HG03432 (cell line): ENCODE measurements at regions not wholly inside any gene's neighbourhood (a gene's known extent, or its start where the extent isn't known, plus 50 kb on each side); places are given as distances from the start of the nearest gene placed in this dataset.

Source experiments
- ATAC-seq: cut with Tn5 transposase; IDR thresholded peaks from one replicate; pipeline ENCODE4 v1.9.1; 2021; ENCODE audit warnings: mild to moderate bottlenecking, moderate library complexity; ENCODE audit not compliant: unreplicated experiment

- no peak for ATAC-seq
Measured at GRCh38 chr7:47047384-47047783, 534.5 kb downstream of the TNS3 start.

- no peak for ATAC-seq
Measured at GRCh38 chr7:47046949-47047348, 535.0 kb downstream of the TNS3 start.

GRCh38 chr7:47045207-47046051, 536.5 kb downstream of the TNS3 start:
- no peak for ATAC-seq

GRCh38 chr7:47044625-47045024, 537.3 kb downstream of the TNS3 start:
- no peak for ATAC-seq

GRCh38 chr7:47043304-47043703, 538.6 kb downstream of the TNS3 start:
- no peak for ATAC-seq

- ATAC-seq, result no peak
Measured at GRCh38 chr7:47042669-47043068, 539.2 kb downstream of the TNS3 start.

- no peak for ATAC-seq
Measured at GRCh38 chr7:47040795-47041347, 541.0 kb downstream of the TNS3 start.

GRCh38 chr7:47039904-47040303, 542.0 kb downstream of the TNS3 start:
- no peak for ATAC-seq

GRCh38 chr7:47039089-47039648, 542.7 kb downstream of the TNS3 start:
- ATAC-seq, result no peak

GRCh38 chr7:47038621-47039020, 543.3 kb downstream of the TNS3 start:
- no peak for ATAC-seq

- ATAC-seq, result no peak
Measured at GRCh38 chr7:47037607-47038006, 544.3 kb downstream of the TNS3 start.

GRCh38 chr7:47036909-47037308, 545.0 kb downstream of the TNS3 start:
- ATAC-seq, result no peak

- ATAC-seq, result no peak
Measured at GRCh38 chr7:47035522-47035921, 546.4 kb downstream of the TNS3 start.

GRCh38 chr7:47034180-47034579, 547.7 kb downstream of the TNS3 start:
- ATAC-seq, result no peak

- ATAC-seq, result no peak
Measured at GRCh38 chr7:47032536-47032908, 549.4 kb downstream of the TNS3 start.

- ATAC-seq, result no peak
Measured at GRCh38 chr7:47031786-47032535, 550.0 kb downstream of the TNS3 start.

GRCh38 chr7:47028284-47028683, 553.6 kb downstream of the TNS3 start:
- no peak for ATAC-seq

GRCh38 chr7:47027695-47028240, 554.1 kb downstream of the TNS3 start:
- ATAC-seq, result no peak

- ATAC-seq, result no peak
Measured at GRCh38 chr7:47026780-47027361, 555.0 kb downstream of the TNS3 start.

GRCh38 chr7:47024991-47025390, 556.9 kb downstream of the TNS3 start:
- ATAC-seq, result no peak

GRCh38 chr7:47008461-47008860, 573.5 kb downstream of the TNS3 start:
- ATAC-seq, result no peak
